ENCODE measurements at regions not wholly inside any gene's neighbourhood (a gene's known extent, or its start where the extent isn't known, plus 50 kb on each side); places are given as distances from the start of the nearest gene placed in this dataset.
"Not testable (repeated sequence)": the region's sequence is repeated elsewhere in the genome, so short reads cannot be mapped to it uniquely, and the experiment has no call there.

DNA sequence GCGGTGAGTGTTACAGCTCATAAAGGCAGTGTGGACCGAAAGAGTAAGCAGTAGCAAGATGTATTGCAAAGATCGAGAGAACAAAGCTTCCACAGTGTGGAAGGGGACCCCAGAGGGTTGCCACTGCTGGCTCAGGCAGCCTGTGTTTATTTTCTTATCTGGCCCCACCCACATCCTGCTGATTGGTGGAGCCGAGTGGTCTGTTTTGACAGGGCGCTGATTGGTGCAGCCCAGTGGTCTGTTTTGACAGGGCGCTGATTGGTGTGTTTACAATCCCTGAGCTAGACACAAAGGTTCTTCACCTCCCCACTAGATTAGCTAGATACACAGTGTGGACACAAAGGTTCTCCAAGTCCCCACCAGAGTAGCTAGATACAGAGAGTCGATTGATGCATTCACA, 747.8 kb upstream of the NRXN1 start:
- DNase-seq (ENCODE audit: low read depth): not testable (repeated sequence)

DNA sequence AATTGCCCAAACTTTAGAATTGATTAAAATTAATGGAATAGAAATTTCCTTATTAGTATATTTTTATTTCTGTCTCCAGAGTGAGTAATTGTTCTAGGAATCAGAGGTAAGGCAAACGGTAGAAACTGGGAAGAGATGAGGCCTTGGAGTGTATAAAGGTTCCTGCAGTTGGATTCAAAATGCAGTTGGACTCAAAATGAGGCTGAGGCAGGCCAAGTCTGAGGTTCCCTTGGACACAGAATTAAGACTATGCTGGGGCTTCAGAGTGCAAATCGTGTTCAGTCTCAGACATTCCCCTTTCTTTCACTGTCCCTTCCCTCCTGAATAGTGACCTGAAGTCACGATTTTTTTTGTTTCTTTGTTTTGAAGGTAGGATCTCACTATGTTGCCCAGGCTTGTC, 746.9 kb upstream of the NRXN1 start:
- DNase-seq (ENCODE audit: low read depth): no peak

DNA sequence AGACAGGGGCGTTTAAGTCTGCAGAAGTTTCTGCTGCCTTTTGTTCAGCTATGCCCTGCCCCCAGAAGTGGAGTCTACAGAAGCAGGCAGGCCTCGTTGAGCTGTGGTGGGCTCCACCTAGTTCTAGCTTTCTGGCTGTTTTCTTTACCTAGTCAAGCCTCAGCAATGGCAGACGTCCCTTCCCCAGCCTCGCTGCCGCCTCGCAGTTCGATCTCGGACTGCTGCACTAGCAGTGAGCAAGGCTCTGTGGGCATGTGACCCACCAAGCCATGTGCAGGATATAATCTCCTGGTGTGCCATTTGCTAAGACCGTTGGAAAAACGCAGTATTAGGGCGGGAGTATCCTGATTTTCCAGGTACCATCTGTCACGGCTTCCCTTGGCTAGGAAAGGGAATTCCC, 742.7 kb upstream of the NRXN1 start:
- not testable (repeated sequence) for DNase-seq (ENCODE audit: low read depth)

DNA sequence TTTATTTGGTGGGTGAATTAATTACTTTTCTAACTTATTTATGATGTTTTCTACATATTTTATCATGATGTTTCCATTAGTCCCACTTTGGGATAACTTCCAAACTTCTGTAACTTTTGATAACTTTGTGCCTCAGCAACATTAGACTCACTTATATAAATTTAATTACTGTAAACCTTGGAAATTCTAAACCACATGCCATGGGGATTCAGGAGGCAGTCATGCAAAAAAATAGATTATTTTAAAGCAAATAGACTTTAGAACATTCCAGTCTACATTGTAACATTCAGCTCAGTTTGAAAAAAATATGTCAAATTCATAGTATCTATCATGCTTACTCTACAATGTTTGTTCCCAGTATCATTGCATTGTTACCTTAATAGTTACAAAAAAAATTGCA, 728.5 kb upstream of the NRXN1 start:
- DNase-seq (ENCODE audit: low read depth): peak; percentile 3

DNA sequence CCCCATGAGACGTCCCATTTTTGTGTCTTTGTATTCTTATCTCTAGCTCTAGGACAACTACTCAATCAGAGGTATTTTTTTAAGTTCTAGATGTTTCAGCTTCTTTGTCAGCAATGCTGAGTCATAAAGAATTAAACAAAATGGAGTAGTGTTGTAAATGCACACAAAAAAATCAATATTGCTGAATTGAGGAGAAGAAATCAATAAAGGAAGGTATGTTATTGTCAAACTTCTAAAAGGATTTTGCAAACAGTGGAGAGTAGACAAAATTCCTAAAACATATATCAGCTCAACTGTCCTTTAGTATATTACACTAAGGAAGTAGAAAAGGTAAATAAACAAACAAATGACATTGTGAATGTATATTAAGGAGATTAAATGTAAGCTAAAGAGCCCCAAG, 726.1 kb upstream of the NRXN1 start:
- peak; percentile 4 for DNase-seq (ENCODE audit: low read depth)

DNA sequence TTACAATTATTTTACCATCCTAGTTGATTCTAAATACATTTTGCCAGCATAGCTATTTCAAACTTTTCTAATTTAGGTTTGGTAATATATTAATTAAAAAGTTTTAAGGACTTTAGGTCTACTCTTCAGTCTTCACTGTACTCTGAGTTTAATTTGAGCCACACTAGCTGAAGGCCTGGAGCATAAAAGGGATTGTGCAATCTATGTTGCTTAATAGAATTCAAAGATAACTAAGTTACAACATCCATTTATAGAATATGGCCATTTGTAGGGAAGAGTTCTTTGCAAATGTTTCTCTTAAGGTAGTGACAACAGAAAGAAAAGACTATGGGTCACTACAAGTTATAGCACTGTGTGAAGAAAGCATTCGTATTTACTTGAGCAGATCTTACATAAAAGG, 702.2 kb upstream of the NRXN1 start:
- peak; percentile 79 for DNase-seq (ENCODE audit: low read depth)

DNA sequence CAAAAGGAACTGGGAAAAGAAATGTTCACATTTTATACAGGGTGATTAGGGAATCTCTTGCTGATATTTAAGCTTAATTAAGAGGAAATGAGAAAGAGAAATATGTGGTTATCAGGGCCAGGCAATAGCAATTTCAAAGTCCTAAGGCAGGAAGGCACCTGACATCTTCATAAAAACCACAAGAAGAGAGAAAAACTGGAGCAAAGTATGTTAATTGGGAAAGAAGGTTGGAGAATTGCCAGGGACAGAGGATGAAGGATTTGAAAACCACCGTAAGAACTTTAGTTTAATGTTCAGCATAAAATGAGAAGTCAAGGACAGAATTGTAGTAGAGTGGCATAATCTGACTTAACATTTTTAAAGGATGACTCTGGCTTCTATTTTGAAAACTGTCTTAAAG, 691.8 kb upstream of the NRXN1 start:
- DNase-seq (ENCODE audit: low read depth): peak; percentile 93

DNA sequence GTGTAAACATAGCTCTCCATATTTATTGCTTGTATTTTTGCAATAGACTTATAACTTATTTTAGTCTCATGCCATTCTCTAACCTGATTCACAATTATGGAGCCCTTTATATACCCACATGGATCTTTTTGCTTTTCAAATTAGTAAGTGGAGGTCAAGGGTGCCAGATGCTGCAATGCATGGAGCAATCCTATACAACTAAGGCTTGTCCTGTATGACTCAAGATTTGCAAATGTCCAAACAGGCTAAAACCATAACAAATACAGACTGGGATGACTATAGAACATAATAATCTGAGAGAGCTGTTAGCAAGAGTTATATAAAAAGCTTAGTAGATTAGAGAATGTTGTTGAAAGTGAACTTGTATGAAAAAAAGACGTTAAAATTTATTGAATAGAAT, 690.4 kb upstream of the NRXN1 start:
- peak; percentile 96 for DNase-seq (ENCODE audit: low read depth)

DNA sequence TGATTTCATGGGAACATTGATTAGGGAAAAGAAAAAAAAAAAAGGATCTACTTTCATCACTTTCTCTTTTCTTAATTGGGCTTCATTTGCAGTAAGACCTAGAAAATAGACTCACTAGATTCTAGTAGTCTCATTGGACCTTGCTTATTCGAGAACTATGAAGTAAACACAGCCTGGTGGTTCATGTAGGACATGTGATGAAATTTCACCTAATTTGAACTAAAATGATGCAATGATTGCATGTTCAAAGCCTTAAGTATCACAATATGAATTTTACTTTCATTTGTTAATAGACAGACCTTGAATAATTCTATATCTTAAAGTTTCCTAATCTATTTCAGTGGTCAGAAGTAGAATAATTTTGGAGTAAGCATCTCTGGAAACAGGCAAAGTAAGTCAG, 688.9 kb upstream of the NRXN1 start:
- DNase-seq (ENCODE audit: low read depth): peak; percentile 53

DNA sequence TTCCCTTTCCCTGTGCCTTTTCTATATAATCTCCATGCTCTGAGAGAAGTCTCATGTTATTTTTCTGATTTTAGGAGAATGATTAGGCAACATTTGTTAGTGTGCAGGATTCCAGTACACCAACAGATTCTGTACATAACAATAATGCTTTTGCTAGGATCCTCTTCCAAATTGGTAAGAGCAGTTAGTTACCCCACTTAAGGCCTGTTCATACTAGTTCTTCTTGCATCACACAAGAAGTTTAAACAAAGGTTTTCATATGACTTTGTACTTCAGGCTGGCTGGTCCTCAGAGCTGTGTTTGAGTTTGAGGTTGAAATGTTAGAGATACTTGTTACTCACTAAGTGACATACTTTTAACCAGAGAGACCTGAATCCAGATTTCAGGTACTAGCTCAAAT, 686.9 kb upstream of the NRXN1 start:
- peak; percentile 48 for DNase-seq (ENCODE audit: low read depth)

DNA sequence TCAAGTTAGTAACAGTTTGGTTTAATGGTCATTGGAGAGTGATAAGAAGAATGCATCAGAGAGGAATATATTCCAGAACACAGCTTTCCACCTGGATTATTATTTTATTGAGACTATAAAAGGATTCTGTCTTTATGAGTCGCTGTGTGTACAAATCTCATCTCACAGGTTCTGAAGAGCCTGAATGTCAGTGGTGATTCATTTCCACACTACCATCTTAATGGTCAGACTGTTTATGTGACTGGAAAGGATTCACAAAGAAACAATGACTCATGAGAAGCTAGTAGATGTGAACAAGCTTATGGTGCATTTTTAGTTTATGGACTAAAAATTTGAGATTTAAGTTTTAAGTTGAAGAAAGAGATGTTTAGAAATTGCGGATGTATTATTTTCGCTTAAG, 685.4 kb upstream of the NRXN1 start:
- DNase-seq (ENCODE audit: low read depth): peak; percentile 97

DNA sequence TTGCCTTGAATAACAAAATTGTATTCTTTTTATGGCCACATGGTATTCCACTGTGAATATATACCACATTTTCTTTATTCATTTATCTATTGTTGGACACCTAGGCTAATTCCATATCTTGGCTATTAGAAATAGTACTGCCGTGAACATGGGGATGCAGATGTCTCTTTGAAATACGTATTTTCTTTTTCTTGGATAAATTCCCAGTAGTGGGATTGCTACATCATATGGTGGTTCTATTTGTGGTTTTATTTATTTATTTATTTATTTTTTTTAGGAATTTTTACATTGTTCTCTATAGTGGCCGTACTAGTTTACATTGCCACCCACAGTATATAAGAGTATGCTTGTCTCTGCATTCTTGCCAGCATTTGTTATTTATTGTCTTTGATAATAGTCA, 679.8 kb upstream of the NRXN1 start:
- DNase-seq (ENCODE audit: low read depth): peak; percentile 68

DNA sequence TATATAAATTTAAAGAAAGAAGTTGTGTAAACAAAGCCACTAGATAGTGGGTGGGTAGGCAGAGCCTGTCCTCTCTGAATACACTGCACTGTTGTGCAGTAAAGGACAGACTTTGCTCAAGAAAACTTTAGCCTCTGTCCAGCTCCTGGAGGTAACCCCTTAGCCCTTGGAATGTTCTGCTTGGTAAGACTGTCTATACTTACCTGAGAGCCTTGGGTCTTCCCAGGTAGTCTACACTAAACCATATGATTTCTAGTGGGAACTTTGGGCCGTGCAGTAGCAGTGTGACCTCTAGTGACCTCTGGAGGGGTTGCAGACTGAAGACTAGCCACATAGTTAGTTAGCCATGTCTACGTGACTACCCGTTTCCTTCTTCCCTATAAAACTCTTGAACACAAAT, 678.3 kb upstream of the NRXN1 start:
- DNase-seq (ENCODE audit: low read depth): no peak

DNA sequence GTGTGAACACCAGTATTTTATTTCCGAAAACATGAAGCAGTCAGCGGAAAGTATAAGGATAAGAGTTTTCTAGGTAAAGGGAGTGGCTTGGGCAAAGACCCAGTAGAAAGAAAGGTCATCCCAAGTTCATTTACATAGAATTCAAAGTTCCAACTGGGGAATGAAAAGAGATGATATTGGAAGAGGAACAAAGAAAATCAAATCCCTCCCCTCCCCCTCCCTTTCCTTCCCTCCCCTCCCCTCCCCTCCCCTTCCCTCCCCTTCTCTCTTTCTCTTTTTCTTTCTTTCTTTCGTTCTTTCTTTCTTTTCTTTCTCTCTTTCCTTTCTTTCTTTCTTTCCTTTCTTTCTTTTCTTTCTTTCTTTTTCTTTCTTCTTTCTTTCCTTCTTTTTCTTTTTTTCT, 675.7 kb upstream of the NRXN1 start:
- no peak for DNase-seq (ENCODE audit: low read depth)

DNA sequence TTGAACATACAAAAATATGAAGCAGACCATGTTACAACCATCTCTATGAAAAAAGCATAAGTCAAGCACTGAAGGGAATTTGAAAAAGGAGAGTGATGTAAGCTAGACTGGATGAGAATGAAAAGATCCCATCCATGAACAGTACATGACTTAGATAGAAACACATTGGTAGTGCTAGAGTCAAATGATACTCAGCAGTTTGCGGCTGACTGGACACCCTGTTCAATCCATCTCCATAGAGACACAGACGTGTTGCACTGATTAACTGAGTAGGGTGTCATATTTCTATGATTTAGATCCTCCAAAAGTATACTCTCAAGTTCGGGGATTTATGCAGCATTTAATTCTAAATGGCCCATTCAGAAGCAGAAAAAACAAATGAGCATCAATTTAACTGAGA, 674.3 kb upstream of the NRXN1 start:
- DNase-seq (ENCODE audit: low read depth): peak; percentile 21

DNA sequence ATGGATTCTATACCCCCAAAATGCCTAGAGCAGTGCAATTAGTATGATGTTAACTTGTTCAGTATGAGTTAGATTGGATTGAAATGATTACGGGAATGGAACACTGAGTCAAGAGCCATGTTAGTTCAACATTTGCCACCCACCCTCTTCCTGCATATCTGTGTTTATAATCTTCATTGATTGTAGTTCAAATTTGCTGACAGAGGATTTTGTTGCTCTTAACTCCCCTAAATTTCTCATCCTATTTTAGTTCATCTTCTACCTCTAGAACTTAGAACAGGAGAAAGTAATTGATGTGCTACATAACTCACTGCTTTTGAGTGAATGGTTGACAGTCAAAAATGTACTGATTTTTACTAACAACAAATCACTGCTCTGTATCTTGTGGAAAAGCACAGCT, 673.5 kb upstream of the NRXN1 start:
- no peak for DNase-seq (ENCODE audit: low read depth)

DNA sequence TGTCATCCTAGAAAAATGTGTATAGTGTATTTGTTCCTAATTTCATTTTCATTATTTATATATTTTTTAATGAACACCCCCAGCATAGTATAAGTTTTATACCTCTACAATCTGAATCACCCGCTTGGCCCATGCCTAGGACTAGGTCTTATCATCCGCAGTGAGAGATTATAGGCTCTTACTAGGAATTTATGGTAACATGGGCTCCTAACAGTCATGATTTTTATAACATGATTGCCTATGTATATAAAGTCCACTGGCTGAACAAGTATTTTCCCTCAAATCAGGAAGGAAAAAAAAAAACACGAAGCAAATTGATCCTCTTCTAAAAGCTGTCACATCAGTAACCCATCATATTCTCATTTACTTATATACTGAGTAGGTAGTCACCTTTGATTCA, 666.1 kb upstream of the NRXN1 start:
- DNase-seq (ENCODE audit: low read depth): no peak

DNA sequence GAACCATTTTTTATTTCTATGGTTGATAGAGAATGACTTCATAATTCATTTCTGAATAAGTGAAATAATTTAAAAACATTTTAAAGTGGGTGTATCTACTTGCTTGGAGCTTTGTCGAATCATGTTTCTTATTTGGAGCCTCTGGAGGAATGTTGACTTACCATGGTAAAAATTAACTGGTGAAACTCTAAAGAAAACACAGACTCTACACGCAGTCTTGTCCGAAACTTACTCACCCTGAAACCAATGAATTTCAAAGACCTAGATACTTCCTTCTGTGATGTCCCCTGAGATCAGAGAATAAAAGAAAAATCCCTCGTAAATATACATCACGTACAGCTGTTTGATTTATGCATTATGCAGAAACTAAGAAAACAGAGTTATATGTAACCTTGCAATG, 665.2 kb upstream of the NRXN1 start:
- no peak for DNase-seq (ENCODE audit: low read depth)

DNA sequence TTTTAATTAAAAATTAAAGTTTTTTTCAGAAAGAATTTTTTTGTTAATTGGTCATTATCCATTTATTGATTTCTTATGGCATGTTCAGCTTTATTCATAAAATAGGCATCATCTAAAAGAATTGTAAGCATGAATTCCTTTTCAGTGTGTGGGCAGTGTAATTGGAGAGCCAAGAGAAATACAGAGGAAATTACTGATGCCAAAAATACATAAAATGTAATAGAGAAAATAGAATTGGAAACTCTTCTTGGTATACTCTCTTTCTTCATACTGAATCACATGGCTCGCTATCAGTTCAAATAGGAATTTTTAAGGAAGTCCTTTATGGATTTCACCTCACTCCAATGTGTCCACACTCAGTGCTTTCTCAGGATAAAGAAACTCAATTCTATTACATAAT, 663.6 kb upstream of the NRXN1 start:
- DNase-seq (ENCODE audit: low read depth): peak; percentile 44

DNA sequence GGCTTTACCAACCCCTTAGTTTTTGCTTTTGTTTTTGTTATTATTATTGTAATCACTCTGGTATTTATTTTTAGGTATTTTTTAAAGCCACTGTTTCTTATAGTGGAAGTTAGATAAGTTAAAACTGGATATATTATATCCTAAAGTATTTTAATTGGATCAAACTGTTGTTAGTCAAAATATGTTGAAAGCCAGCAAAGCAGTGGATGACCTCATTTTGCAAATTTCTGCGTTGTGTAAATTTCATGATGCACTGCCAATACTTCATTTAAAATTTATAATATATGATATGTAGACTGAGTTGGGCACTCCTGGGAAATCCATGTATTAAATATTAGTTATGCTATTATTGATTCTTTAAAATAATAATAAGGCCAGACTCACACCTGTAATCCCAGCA, 661.7 kb upstream of the NRXN1 start:
- no peak for DNase-seq (ENCODE audit: low read depth)

DNA sequence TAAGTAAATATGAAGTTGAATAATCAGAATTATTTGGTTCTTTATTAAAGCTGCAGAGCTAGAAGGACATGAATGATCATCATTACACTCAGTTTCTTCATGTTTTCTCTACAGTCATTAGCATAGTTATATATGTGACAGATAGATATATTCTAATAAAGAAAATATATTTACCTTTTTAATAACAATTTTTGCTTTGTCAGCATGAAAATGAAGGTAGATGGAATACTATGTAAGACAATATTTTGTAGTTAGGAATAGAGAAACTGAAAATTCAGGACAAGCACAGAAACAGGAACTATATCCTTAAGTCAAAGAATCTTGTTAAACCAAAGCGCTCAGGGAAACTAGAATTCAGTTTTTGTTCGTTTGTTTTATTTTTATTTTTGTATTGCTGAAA, 649.9 kb upstream of the NRXN1 start:
- no peak for DNase-seq (ENCODE audit: low read depth)

DNA sequence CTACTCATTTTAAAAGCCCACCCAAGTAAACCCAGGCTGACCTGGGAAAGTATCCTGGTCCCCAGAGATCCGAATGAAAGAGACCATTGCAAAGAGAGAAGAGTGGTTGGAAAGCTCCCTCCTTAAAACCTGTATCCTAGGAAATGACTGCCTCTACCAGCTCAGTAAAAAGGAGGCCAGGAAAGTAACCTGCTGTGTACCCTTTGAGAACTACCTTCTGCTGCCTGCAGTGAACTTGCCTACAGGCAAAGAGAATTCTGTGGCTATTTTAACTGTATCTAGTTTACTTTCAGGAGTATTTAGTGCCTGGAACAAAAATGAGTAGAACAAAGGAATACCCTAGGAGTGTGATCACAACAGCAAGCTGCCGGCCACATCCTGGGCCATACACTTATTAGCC, 641.7 kb upstream of the NRXN1 start:
- no peak for DNase-seq (ENCODE audit: low read depth)

DNA sequence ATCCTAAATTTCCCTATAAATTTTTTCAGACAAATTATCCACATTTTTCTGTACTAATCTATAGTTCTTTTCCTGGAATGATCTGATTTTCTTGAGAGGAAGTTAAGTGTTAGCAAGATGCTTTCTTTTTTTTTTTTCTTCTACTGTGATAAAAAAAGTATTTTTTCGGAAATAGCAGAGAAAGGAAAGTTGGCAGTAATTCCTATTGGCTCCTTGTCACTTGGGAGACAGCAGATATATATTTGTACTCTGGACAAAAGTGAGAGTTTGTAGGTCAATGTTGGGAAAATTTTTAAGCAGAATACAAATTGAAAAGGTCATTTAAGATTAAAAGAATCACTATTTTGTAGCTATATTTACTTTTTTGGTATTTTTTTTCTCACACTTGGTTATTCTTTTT, 635.7 kb upstream of the NRXN1 start:
- DNase-seq (ENCODE audit: low read depth): no peak

DNA sequence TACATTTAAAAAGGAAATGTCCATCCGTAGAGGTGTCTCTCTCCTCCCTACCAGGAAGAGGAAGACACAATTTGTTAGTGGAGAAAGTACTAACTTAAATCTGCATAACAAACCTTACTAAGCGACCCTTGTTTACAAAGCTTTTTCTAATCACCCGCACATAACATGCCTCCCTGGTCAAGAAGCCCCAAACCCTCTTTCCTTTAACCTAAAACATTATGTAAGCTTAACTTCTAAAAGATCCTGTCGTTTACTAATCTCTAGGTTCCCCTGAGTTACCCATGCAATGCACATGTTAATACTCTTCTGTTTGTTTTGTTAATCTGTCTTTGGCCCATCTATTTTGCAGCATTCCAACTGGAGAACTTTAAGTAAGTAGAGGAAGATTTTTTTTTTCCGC, 630.3 kb upstream of the NRXN1 start:
- no peak for DNase-seq (ENCODE audit: low read depth)

DNA sequence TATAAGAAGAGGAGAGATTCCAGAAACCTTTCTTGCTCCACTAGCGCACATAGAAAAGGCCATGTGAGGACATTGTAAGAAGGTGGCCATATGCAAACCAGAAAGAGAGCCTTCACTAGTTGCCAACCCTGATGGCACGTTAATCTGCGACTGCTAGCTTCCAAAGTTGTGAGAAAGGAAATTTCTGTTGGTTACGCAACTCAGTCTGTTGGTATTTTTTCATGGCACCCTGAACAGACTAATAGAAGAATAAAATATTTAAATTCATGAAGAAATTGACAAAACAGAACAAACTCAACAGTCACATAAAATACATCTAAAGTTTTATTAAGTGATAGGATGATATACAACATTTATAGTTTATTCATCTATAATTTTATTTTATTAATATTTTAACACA, 625.9 kb upstream of the NRXN1 start:
- no peak for DNase-seq (ENCODE audit: low read depth)

All from iris pigment epithelial cell (primary cell).